ENCODE measurements at regions not wholly inside any gene's neighbourhood (a gene's known extent, or its start where the extent isn't known, plus 50 kb on each side); places are given as distances from the start of the nearest gene placed in this dataset.

DNA sequence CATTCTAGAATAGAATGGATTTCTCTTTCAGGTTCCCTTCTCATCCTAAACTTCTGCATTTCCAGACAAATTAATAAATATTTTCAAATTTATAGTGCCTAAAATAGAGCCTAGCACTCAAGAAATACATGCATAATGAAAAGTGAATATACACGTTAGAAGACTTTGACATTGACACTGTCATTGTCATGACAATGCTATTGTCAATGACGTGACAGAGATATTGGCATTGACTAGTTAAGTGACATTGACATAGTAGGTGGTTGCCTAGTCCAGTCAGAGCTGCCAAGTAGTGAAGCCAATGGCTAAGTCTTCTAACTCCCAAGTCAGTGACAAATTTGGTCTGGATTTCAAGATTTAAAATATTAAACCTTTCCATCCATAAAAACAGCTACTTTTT is 410.5 kb downstream of the LMO4 start:
- H3K27ac ChIP-seq (ENCODE audit: poor library complexity, severe bottlenecking), result no peak overlapping the region
- H3K36me3 ChIP-seq (ENCODE audit: low read depth), result no peaks in the 10 kb centered on the region
- no peaks in the 10 kb centered on the region for H3K27me3 ChIP-seq (ENCODE audit: insufficient read depth, poor library complexity, severe bottlenecking)
- H3K4me1 ChIP-seq (ENCODE audit: insufficient read depth, poor library complexity, severe bottlenecking), result no peaks in the 10 kb centered on the region
- TF ChIP-seq, protein P1, sequence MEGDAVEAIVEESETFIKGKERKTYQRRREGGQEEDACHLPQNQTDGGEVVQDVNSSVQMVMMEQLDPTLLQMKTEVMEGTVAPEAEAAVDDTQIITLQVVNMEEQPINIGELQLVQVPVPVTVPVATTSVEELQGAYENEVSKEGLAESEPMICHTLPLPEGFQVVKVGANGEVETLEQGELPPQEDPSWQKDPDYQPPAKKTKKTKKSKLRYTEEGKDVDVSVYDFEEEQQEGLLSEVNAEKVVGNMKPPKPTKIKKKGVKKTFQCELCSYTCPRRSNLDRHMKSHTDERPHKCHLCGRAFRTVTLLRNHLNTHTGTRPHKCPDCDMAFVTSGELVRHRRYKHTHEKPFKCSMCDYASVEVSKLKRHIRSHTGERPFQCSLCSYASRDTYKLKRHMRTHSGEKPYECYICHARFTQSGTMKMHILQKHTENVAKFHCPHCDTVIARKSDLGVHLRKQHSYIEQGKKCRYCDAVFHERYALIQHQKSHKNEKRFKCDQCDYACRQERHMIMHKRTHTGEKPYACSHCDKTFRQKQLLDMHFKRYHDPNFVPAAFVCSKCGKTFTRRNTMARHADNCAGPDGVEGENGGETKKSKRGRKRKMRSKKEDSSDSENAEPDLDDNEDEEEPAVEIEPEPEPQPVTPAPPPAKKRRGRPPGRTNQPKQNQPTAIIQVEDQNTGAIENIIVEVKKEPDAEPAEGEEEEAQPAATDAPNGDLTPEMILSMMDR (IDR thresholded peaks at IDR 0.05; ENCODE audit: poor library complexity, severe bottlenecking), result no peak
- DNase-seq (ENCODE audit: low spot score), result no peak
- no peaks in the 10 kb centered on the region for H3K9me3 ChIP-seq (ENCODE audit: severe bottlenecking)
- ATAC-seq (ENCODE audit: low read depth), result no peak
- H3K4me3 ChIP-seq (ENCODE audit: severe bottlenecking), result no peak overlapping the region

DNA sequence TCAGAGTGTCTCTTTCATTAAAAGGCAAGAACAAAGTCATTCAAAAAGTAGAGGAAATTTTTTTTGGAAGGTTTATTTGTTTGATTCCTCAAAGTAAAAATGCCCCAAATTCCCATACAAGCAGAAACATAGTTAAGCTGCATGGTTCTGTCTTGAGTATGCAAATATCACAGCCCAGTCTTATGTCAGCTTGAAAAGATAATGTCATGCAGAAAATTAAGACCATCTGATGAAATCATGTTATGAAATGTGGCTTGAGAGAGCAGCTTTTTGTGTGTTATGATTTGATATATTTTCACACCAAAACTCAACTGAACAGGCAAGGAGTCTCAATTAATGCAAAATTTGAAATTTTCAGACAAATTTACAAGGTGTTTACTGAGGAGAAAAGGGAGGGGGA is 411.0 kb downstream of the LMO4 start:
- Histone ChIP-seq H3K4me3 (ENCODE audit: severe bottlenecking) (no peak overlapping the region), H3K36me3 (ENCODE audit: low read depth) (no peaks in the 10 kb centered on the region), H3K9me3 (ENCODE audit: severe bottlenecking) (no peaks in the 10 kb centered on the region), H3K27me3 (ENCODE audit: insufficient read depth, poor library complexity, severe bottlenecking) (no peaks in the 10 kb centered on the region), H3K27ac (ENCODE audit: poor library complexity, severe bottlenecking) (no peak overlapping the region), H3K4me1 (ENCODE audit: insufficient read depth, poor library complexity, severe bottlenecking) (no peaks in the 10 kb centered on the region)
- DNase-seq (ENCODE audit: low spot score), result no peak
- TF ChIP-seq, protein P1 (IDR thresholded peaks at IDR 0.05; ENCODE audit: poor library complexity, severe bottlenecking), result no peak
- ATAC-seq (ENCODE audit: low read depth), result no peak

DNA sequence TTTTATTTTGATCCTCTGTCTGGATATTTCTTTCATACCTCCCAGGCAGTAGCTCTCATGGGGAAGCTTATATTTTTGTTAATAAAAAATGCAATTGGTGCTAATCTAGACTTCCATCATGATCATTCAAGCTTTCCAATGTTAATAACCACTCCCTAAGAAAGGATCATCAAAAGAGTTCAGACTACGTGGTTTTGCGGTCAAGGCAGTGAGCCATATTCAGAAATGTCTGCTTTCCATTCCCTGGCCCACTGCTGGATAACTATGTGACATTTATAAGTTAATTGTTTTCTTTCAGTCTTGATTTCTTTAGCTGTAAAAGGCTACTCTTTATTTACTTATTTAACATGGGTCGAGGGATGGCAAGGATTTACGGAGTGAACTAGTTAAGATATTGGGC is 414.6 kb downstream of the LMO4 start:
- Histone ChIP-seq H3K36me3 (ENCODE audit: low read depth) (no peaks in the 10 kb centered on the region), H3K4me1 (ENCODE audit: insufficient read depth, poor library complexity, severe bottlenecking) (no peaks in the 10 kb centered on the region), H3K27me3 (ENCODE audit: insufficient read depth, poor library complexity, severe bottlenecking) (no peaks in the 10 kb centered on the region), H3K9me3 (ENCODE audit: severe bottlenecking) (no peaks in the 10 kb centered on the region), H3K4me3 (ENCODE audit: severe bottlenecking) (no peak overlapping the region), H3K27ac (ENCODE audit: poor library complexity, severe bottlenecking) (no peak overlapping the region)
- DNase-seq (ENCODE audit: low spot score), result no peak
- TF ChIP-seq, protein P1 (IDR thresholded peaks at IDR 0.05; ENCODE audit: poor library complexity, severe bottlenecking), result no peak
- no peak for ATAC-seq (ENCODE audit: low read depth)

DNA sequence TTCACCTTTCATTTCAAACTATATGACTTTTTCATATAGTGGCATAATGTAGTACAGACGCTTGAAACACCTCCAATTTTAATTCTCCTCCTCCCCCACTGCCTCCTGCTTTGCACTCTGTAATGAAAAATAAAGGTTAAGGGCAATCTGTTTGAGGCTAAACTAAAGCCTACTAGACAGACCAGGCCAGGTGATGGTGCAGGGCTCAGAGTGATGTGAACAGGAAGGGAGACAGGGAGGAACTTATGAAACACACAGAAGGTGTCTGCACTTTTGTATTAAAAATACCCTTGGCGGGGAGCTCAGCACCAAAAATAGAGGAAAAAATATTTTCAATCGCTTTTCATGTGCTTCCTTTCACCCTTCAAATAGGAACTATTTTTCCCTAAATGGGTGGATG is 415.4 kb downstream of the LMO4 start:
- Histone ChIP-seq H3K4me3 (ENCODE audit: severe bottlenecking) (no peak overlapping the region), H3K4me1 (ENCODE audit: insufficient read depth, poor library complexity, severe bottlenecking) (no peaks in the 10 kb centered on the region), H3K27ac (ENCODE audit: poor library complexity, severe bottlenecking) (no peak overlapping the region), H3K27me3 (ENCODE audit: insufficient read depth, poor library complexity, severe bottlenecking) (no peaks in the 10 kb centered on the region), H3K36me3 (ENCODE audit: low read depth) (no peaks in the 10 kb centered on the region), H3K9me3 (ENCODE audit: severe bottlenecking) (no peaks in the 10 kb centered on the region)
- ATAC-seq (ENCODE audit: low read depth) (no peak), DNase-seq (ENCODE audit: low spot score) (no peak)
- TF ChIP-seq, protein P1 (IDR thresholded peaks at IDR 0.05; ENCODE audit: poor library complexity, severe bottlenecking), result no peak

DNA sequence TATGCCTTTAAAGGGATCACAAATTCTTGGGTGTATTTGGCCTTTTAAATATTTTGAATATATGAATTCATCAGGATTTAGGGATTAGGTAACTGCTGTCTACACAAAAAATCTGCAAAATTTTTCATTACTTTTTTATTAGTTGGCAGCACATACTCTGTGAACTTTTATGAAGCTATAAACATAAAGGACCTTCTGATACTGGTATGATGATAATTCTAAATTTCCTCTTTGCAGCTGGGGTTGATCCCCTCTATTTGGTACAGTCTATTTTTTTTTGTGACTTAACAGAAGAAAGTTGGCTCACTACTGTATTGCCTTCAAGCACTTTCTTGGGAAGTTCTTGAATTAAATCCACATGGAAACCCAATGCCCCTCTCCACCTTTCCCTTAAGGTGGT is 416.1 kb downstream of the LMO4 start:
- DNase-seq (ENCODE audit: low spot score), result no peak
- no peaks in the 10 kb centered on the region for H3K27me3 ChIP-seq (ENCODE audit: insufficient read depth, poor library complexity, severe bottlenecking)
- no peak for ATAC-seq (ENCODE audit: low read depth)
- H3K9me3 ChIP-seq (ENCODE audit: severe bottlenecking), result no peaks in the 10 kb centered on the region
- no peaks in the 10 kb centered on the region for H3K36me3 ChIP-seq (ENCODE audit: low read depth)
- no peak overlapping the region for H3K4me3 ChIP-seq (ENCODE audit: severe bottlenecking)
- H3K27ac ChIP-seq (ENCODE audit: poor library complexity, severe bottlenecking), result no peak overlapping the region
- TF ChIP-seq, protein P1 (IDR thresholded peaks at IDR 0.05; ENCODE audit: poor library complexity, severe bottlenecking), result no peak
- H3K4me1 ChIP-seq (ENCODE audit: insufficient read depth, poor library complexity, severe bottlenecking), result no peaks in the 10 kb centered on the region

Measured in RWPE2 (cell line).